ENCODE measurements at regions not wholly inside any gene's neighbourhood (a gene's known extent, or its start where the extent isn't known, plus 50 kb on each side); places are given as distances from the start of the nearest gene placed in this dataset.
"Not testable (repeated sequence)": the region's sequence is repeated elsewhere in the genome, so short reads cannot be mapped to it uniquely, and the experiment has no call there.

GRCh38 chr2:72024451-72025175, 123.0 kb downstream of the CYP26B1 start:
- DNase-seq (ENCODE audit: low spot score), result no peak
- in situ Hi-C loops (cut with MboI; ENCODE audit: low sequenced_read_pairs, unreplicated experiment), result no loop called here
- no peak for TF ChIP-seq CTCF (IDR thresholded peaks at IDR 0.05; ENCODE audit: borderline replicate concordance, control extremely low read depth, extremely low read depth, insufficient read depth, missing control alignments)

DNA sequence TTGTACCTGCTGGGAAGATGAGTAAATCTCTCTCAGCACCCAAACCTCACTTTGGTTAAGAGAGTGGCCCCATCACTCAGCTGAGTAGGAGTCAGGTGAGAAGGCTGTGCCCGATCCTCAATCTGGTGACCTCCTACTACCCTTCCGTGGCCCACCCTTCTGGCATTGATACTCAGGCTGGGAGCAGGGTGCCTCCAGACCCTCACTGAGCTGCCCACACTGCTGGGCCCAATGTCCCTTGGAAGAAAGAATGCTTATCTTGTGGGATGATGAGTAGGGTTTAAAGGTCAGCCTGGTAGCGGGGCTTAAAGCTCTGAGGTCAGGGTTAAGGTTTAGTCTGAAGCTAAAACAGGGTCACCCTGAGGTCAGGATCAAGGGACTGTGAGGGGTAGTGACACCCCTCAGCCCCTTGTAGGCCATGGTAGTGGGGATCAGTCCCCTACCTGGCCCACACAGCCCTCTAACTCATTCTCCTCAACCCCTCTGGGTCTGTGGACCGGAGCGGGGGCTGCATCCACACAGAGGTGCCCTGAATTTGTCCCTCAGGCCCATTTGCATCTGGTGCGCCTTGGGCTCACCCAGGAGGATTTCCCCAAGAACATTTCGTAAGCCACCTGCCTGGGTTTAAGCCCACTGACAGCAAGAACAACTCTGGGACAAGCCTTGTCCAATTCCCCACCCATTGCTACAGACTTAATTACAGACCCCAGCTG, 123.8 kb downstream of the CYP26B1 start:
- in situ Hi-C loops (cut with MboI; ENCODE audit: low sequenced_read_pairs, unreplicated experiment), result no loop called here

GRCh38 chr2:72021371-72021770, 126.3 kb downstream of the CYP26B1 start:
- in situ Hi-C loops (cut with MboI; ENCODE audit: low sequenced_read_pairs, unreplicated experiment); DNase-seq (ENCODE audit: low spot score): not testable (repeated sequence)

More for the DNA sequence above, 123.8 kb downstream of the CYP26B1 start:
- no peak for TF ChIP-seq CTCF (IDR thresholded peaks at IDR 0.05; ENCODE audit: borderline replicate concordance, control extremely low read depth, extremely low read depth, insufficient read depth, missing control alignments)
- no peak for DNase-seq (ENCODE audit: low spot score)

DNA sequence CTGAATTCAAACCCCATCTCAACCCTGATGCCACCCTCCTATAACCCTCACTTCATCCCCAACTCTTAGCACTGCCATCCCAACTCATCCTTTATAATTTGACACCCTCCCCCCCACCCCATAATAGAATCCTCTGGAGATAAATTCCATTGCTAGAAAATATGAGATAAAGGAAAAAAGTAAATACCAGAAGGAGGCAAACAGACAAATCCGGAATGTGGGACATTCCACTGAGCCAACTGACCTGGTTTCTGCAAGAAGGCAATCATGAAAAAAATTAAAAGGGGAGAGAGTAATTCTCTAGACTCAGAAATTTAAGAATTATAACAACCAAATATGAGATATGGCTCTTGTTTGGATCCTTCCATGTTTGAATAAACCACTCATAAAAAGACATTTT, 132.4 kb downstream of the CYP26B1 start:
- no peak for DNase-seq (ENCODE audit: low spot score)
- no peak for TF ChIP-seq CTCF (IDR thresholded peaks at IDR 0.05; ENCODE audit: borderline replicate concordance, control extremely low read depth, extremely low read depth, insufficient read depth, missing control alignments)
- in situ Hi-C loops (cut with MboI; ENCODE audit: low sequenced_read_pairs, unreplicated experiment), result no loop called here

- in situ Hi-C loops (cut with MboI; ENCODE audit: low sequenced_read_pairs, unreplicated experiment), result no loop called here
- no peak for DNase-seq (ENCODE audit: low spot score)
- TF ChIP-seq CTCF (IDR thresholded peaks at IDR 0.05; ENCODE audit: borderline replicate concordance, control extremely low read depth, extremely low read depth, insufficient read depth, missing control alignments), result no peak
Observed at GRCh38 chr2:72014831-72015230, 132.8 kb downstream of the CYP26B1 start.

DNA sequence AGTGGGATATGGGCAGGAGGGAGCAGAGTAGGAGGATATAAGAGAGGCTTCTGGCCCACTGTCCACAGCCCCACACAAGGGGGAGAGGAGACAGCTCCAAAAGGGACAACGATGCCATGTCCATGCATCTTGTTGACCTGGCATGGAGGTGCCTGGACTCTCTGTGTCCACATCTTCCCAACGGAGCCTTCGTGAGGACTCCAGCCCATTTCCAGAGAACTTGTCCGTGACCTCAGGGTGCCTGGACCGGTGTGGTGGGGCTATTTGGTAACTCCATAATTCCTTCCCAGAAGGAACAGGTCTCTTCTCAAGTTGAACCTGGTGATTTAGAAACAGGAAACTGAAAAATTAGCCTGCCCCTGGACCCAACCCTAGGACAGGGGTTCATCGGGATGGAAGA, 133.9 kb downstream of the CYP26B1 start:
- TF ChIP-seq CTCF (IDR thresholded peaks at IDR 0.05; ENCODE audit: borderline replicate concordance, control extremely low read depth, extremely low read depth, insufficient read depth, missing control alignments), result no peak

GRCh38 chr2:72012886-72013574, 134.6 kb downstream of the CYP26B1 start:
- in situ Hi-C loops (cut with MboI; ENCODE audit: low sequenced_read_pairs, unreplicated experiment), result no loop called here
- no peak for DNase-seq (ENCODE audit: low spot score)
- TF ChIP-seq CTCF (IDR thresholded peaks at IDR 0.05; ENCODE audit: borderline replicate concordance, control extremely low read depth, extremely low read depth, insufficient read depth, missing control alignments), result no peak

More for the DNA sequence above, 133.9 kb downstream of the CYP26B1 start:
- in situ Hi-C loops (cut with MboI; ENCODE audit: low sequenced_read_pairs, unreplicated experiment), result no loop called here
- DNase-seq (ENCODE audit: low spot score), result no peak

Measured in GM13976 (cell line).